Ovary (tissue), 3 donors: ENCODE measurements at regions not wholly inside any gene's neighbourhood (a gene's known extent, or its start where the extent isn't known, plus 50 kb on each side); places are given as distances from the start of the nearest gene placed in this dataset.

Source experiments
- CTCF ChIP-seq, 3 donors: fragments of 450-650 bp in 2 of 3; fragments of 200-600 bp in 1 of 3; IDR thresholded peaks; one replicate each; pipeline versions ENCODE4 v1.5.1 to v1.8.0; 2016 to 2022; ENCODE audit warnings: antibody characterized with exemption in 3 of 3, mild to moderate bottlenecking in 1 of 3
- POLR2A ChIP-seq: fragments of 450-650 bp; IDR thresholded peaks from one replicate; pipeline ENCODE4 v1.6.1; 2017; ENCODE audit warnings: antibody characterized with exemption, mild to moderate bottlenecking, moderate library complexity
- donor health status: DM: no; HTN: no; CAD: no.

GRCh38 chr11:116129456-116129855, 625.2 kb upstream of the CADM1 start:
- TF ChIP-seq CTCF (IDR thresholded peaks at IDR 0.05) (no peak), POLR2A (no peak)
